HL-60 (cell line): ENCODE measurements at regions not wholly inside any gene's neighbourhood (a gene's known extent, or its start where the extent isn't known, plus 50 kb on each side); places are given as distances from the start of the nearest gene placed in this dataset.

ENCODE experiments used
- POLR2AphosphoS5 ChIP-seq: IDR thresholded peaks from 2 replicates; pipeline ENCODE4 v1.6.1; 2012; ENCODE audit warnings: low read depth
- TF ChIP-seq, protein P1 (sequence below): IDR thresholded peaks from one replicate; pipeline ENCODE4 v1.5.1; 2011; ENCODE audit warnings: low read length, control low read depth, inconsistent platforms; ENCODE audit not compliant: insufficient read depth

DNA sequence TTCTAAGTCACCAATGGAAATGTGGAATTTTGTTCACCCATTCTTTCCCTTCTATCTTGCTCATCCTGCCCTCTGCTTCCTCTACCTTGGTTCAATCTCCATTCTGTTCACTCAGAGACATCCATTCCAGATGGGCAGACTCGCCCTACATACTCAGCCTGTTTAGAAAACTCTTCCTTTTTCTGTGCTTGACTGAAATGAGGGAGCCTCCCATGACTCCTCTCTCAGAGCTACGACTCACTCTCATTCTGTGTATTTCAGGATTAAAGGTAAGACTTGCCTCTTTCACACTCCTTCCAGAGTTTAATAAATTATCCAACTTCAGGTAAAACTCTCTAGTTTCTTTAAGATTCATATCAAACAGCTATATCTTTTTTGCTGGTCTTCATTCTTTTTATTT lies 182.8 kb downstream of the HS3ST3A1 start:
- TF ChIP-seq, protein P1, sequence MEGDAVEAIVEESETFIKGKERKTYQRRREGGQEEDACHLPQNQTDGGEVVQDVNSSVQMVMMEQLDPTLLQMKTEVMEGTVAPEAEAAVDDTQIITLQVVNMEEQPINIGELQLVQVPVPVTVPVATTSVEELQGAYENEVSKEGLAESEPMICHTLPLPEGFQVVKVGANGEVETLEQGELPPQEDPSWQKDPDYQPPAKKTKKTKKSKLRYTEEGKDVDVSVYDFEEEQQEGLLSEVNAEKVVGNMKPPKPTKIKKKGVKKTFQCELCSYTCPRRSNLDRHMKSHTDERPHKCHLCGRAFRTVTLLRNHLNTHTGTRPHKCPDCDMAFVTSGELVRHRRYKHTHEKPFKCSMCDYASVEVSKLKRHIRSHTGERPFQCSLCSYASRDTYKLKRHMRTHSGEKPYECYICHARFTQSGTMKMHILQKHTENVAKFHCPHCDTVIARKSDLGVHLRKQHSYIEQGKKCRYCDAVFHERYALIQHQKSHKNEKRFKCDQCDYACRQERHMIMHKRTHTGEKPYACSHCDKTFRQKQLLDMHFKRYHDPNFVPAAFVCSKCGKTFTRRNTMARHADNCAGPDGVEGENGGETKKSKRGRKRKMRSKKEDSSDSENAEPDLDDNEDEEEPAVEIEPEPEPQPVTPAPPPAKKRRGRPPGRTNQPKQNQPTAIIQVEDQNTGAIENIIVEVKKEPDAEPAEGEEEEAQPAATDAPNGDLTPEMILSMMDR: no peak
- no peak for TF ChIP-seq POLR2AphosphoS5
